ENCODE measurements at regions not wholly inside any gene's neighbourhood (a gene's known extent, or its start where the extent isn't known, plus 50 kb on each side); places are given as distances from the start of the nearest gene placed in this dataset.

DNA sequence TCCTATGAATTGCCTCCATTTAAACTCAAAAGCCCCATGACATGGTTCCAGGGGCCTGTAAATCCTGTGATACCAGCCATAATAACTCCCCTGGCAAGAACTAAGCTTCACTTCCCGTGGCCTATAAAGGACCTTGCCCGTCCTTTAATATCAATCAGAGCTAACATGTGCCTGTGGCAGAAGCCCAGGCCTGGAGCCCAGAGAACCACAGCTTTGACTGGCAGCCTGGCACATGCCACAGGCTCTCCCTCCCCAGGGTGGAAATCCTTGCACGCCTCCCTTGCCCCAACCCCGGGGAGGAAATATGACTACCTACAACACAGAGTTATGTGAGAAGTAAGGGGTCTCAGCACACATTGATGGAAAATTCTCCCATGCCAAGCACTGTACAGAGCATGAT is 287.4 kb downstream of the RAB28 start:
- no peak for TF ChIP-seq NFIC (IDR thresholded peaks at IDR 0.05; ENCODE audit: borderline replicate concordance)
- TF ChIP-seq, protein P1, sequence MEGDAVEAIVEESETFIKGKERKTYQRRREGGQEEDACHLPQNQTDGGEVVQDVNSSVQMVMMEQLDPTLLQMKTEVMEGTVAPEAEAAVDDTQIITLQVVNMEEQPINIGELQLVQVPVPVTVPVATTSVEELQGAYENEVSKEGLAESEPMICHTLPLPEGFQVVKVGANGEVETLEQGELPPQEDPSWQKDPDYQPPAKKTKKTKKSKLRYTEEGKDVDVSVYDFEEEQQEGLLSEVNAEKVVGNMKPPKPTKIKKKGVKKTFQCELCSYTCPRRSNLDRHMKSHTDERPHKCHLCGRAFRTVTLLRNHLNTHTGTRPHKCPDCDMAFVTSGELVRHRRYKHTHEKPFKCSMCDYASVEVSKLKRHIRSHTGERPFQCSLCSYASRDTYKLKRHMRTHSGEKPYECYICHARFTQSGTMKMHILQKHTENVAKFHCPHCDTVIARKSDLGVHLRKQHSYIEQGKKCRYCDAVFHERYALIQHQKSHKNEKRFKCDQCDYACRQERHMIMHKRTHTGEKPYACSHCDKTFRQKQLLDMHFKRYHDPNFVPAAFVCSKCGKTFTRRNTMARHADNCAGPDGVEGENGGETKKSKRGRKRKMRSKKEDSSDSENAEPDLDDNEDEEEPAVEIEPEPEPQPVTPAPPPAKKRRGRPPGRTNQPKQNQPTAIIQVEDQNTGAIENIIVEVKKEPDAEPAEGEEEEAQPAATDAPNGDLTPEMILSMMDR (IDR thresholded peaks at IDR 0.05), result no peak
- no peak for TF ChIP-seq RCOR1 (IDR thresholded peaks at IDR 0.05; ENCODE audit: low read length)
- TF ChIP-seq POLR2AphosphoS5 (IDR thresholded peaks at IDR 0.05; ENCODE audit: low read depth, low read length), result no peak
- no peak for TF ChIP-seq TEAD4 (IDR thresholded peaks at IDR 0.05; ENCODE audit: borderline replicate concordance, insufficient read depth)
- TF ChIP-seq EZH2phosphoT487 (IDR thresholded peaks at IDR 0.05; ENCODE audit: borderline replicate concordance, low read depth), result no peak
- TF ChIP-seq FOXM1 (IDR thresholded peaks at IDR 0.05; ENCODE audit: low read depth), result no peak
- no peak for TF ChIP-seq GABPA (IDR thresholded peaks at IDR 0.05; ENCODE audit: low read depth)
- TF ChIP-seq RAD21 (IDR thresholded peaks at IDR 0.05; ENCODE audit: low read length), result no peak
- no peak for TF ChIP-seq TAF1 (IDR thresholded peaks at IDR 0.05; ENCODE audit: borderline replicate concordance, low read depth, low read length)
- TF ChIP-seq SIN3A (IDR thresholded peaks at IDR 0.05; ENCODE audit: borderline replicate concordance, low read depth, low read length), result no peak
- TF ChIP-seq EP300 (IDR thresholded peaks at IDR 0.05; ENCODE audit: borderline replicate concordance in 1 of 2, low read depth in 1 of 2, low read length in 1 of 2), result no peak
- no peak for TF ChIP-seq MEF2A (IDR thresholded peaks at IDR 0.05; ENCODE audit: borderline replicate concordance, low read depth)
- TF ChIP-seq TCF12 (IDR thresholded peaks at IDR 0.05), result no peak
